Left ventricle myocardium superior (tissue), 1 donor: ENCODE measurements at regions not wholly inside any gene's neighbourhood (a gene's known extent, or its start where the extent isn't known, plus 50 kb on each side); places are given as distances from the start of the nearest gene placed in this dataset.
"Not testable (repeated sequence)": the region's sequence is repeated elsewhere in the genome, so short reads cannot be mapped to it uniquely, and the experiment has no call there.

Experiments
- ATAC-seq: fragments of 200-7000 bp; cut with Tn5 transposase; one replicate; pipeline ENCODE4 v1.9.1; 2020; ENCODE audit warnings: mild to moderate bottlenecking, moderate library complexity
- DNase-seq: peaks from one replicate; pipeline ENCODE4 v3.0.0-alpha.2; 2020
- intact Hi-C: fragments of 100-400 bp; cut with micrococcal nuclease; formaldehyde crosslinking; loops from one replicate; pipeline ENCODE4 v1.11.0; 2022
- donor health status: DM: no; HTN: yes; CAD: no; lungs with severe emphysema.

- intact Hi-C loops = no loop called here
- no peak for ATAC-seq
- no peak for DNase-seq
Measured at GRCh38 chr3:196147116-196147515, 64.1 kb downstream of the ZDHHC19 start.

GRCh38 chr3:196145468-196146262 is 63.8 kb upstream of the TFRC start:
- no peak for DNase-seq
- no peak for ATAC-seq
- intact Hi-C loops = no loop called here

- ATAC-seq (no peak), DNase-seq (no peak)
- intact Hi-C loops = no loop called here
Measured at GRCh38 chr3:196144383-196145105, 62.7 kb upstream of the TFRC start.

GRCh38 chr3:196143708-196144382 is 62.0 kb upstream of the TFRC start:
- intact Hi-C loops = no loop called here
- DNase-seq (no peak), ATAC-seq (no peak)

GRCh38 chr3:196142202-196142956 is 60.5 kb upstream of the TFRC start:
- DNase-seq (no peak), ATAC-seq (no peak)
- intact Hi-C loops = no loop called here

- DNase-seq (no peak), ATAC-seq (no peak)
- intact Hi-C loops = no loop called here
Measured at GRCh38 chr3:196141866-196142201, 59.9 kb upstream of the TFRC start.

- DNase-seq = no peak
- ATAC-seq = no peak
- intact Hi-C loops = no loop called here
Measured at GRCh38 chr3:196141052-196141865, 59.4 kb upstream of the TFRC start.

GRCh38 chr3:196140224-196140623 is 58.3 kb upstream of the TFRC start:
- intact Hi-C loops = no loop called here
- DNase-seq = no peak
- ATAC-seq = no peak

- intact Hi-C loops = no loop called here
- no peak for ATAC-seq
- DNase-seq = no peak
Measured at GRCh38 chr3:196139281-196139680, 57.4 kb upstream of the TFRC start.

GRCh38 chr3:196138482-196139254 is 56.8 kb upstream of the TFRC start:
- DNase-seq (no peak), ATAC-seq (no peak)
- intact Hi-C loops = no loop called here

- ATAC-seq, intact Hi-C loops, DNase-seq: not testable (repeated sequence)
Measured at GRCh38 chr3:196136640-196136989, 54.7 kb upstream of the TFRC start.

- peak; percentile 95 for ATAC-seq
Measured at GRCh38 chr3:196135693-196136639, 54.1 kb upstream of the TFRC start.

GRCh38 chr3:196134691-196135090 is 52.8 kb upstream of the TFRC start:
- no peak for ATAC-seq
- intact Hi-C loops = no loop called here
- DNase-seq = no peak

More at GRCh38 chr3:196135693-196136639, 54.1 kb upstream of the TFRC start:
- intact Hi-C loops = no loop called here
- DNase-seq = no peak

- not testable (repeated sequence) for ATAC-seq, DNase-seq
Measured at GRCh38 chr3:196133869-196134268, 52.0 kb upstream of the TFRC start.

GRCh38 chr3:196131921-196132320 is 50.0 kb upstream of the TFRC start:
- DNase-seq (no peak), ATAC-seq (no peak)
- intact Hi-C loops = no loop called here

More at GRCh38 chr3:196133869-196134268, 52.0 kb upstream of the TFRC start:
- intact Hi-C loops = not testable (repeated sequence)
